CD14-positive monocyte (primary cell): ENCODE measurements at regions not wholly inside any gene's neighbourhood (a gene's known extent, or its start where the extent isn't known, plus 50 kb on each side); places are given as distances from the start of the nearest gene placed in this dataset.

ENCODE experiments used
- DNase-seq, 3 donors: peaks; one replicate each; pipeline ENCODE4 v3.0.0-alpha.2; 2011 to 2022
- H2AFZ ChIP-seq: 2 replicates; pipeline ENCODE4 v1.6.0; 2012; ENCODE audit warnings: mild to moderate bottlenecking, low read depth, low read length, inconsistent platforms; ENCODE audit not compliant: insufficient read depth, poor library complexity, severe bottlenecking
- H3K27ac ChIP-seq, 2 donors: 1 replicate in 1 of 2; 2 replicates in 1 of 2; pipeline ENCODE4 v1.5.1; 2012 to 2013; ENCODE audit warnings: low read length in 2 of 2, control low read depth in 1 of 2, inconsistent platforms in 1 of 2, low read depth in 1 of 2, mild to moderate bottlenecking in 1 of 2
- H3K27me3 ChIP-seq, 2 donors: one replicate each; pipeline versions ENCODE4 v1.6.0 to v1.6.1; 2011 to 2013; ENCODE audit warnings: low read length in 2 of 2; ENCODE audit not compliant: control insufficient read depth in 2 of 2, insufficient read depth in 2 of 2
- H3K36me3 ChIP-seq, 2 donors: replicated peaks in 1 of 2; 1 replicate in 1 of 2; 2 replicates in 1 of 2; pipeline versions ENCODE4 v1.5.1 to v1.6.1; 2012 to 2013; ENCODE audit warnings: low read length in 2 of 2, control low read depth in 1 of 2, inconsistent platforms in 1 of 2, mild to moderate bottlenecking in 1 of 2; ENCODE audit not compliant: insufficient read depth in 2 of 2, control insufficient read depth in 1 of 2
- H3K4me1 ChIP-seq, 2 donors: 1 replicate in 1 of 2; 2 replicates in 1 of 2; pipeline versions ENCODE4 v1.5.1 to v1.6.1; 2012 to 2013; ENCODE audit warnings: low read length in 2 of 2, control low read depth in 1 of 2, inconsistent platforms in 1 of 2, mild to moderate bottlenecking in 1 of 2, moderate library complexity in 1 of 2; ENCODE audit not compliant: insufficient read depth in 2 of 2, control insufficient read depth in 1 of 2
- H3K4me2 ChIP-seq: replicated peaks from 2 replicates; pipeline ENCODE3; 2012; ENCODE audit warnings: low read length, moderate library complexity, mild to moderate bottlenecking; ENCODE audit not compliant: poor library complexity, severe bottlenecking; ENCODE audit errors: extremely low read depth
- H3K4me3 ChIP-seq, 3 experiments: fragments of 200-600 bp in 1 of 3; sonication (generic) in 1 of 3; replicated peaks in 1 of 3; 1 replicate in 2 of 3; 2 replicates in 1 of 3; pipeline ENCODE4 v1.5.1; 2011 to 2013; ENCODE audit warnings: low read length in 3 of 3, mild to moderate bottlenecking in 3 of 3, control low read depth in 2 of 3, low read depth in 2 of 3, inconsistent platforms in 1 of 3, moderate library complexity in 1 of 3
- H3K79me2 ChIP-seq: 2 replicates; pipeline ENCODE4 v1.6.0; 2012; ENCODE audit warnings: mild to moderate bottlenecking, control low read depth, inconsistent platforms, low read length, moderate library complexity; ENCODE audit not compliant: insufficient read depth
- H3K9ac ChIP-seq: 2 replicates; pipeline ENCODE4 v1.6.0; 2017; ENCODE audit warnings: low read length, mild to moderate bottlenecking; ENCODE audit not compliant: insufficient read depth, poor library complexity, severe bottlenecking
- H3K9me3 ChIP-seq, 2 donors: replicated peaks in 1 of 2; 1 replicate in 1 of 2; 2 replicates in 1 of 2; pipeline versions ENCODE4 v1.5.1 to v1.6.1; 2012 to 2013; ENCODE audit warnings: low read length in 2 of 2, control low read depth in 1 of 2; ENCODE audit not compliant: control insufficient read depth in 1 of 2, insufficient read depth in 1 of 2
- H4K20me1 ChIP-seq: 2 replicates; pipeline ENCODE4 v1.6.0; 2012; ENCODE audit warnings: mild to moderate bottlenecking, low read length, control low read depth, moderate library complexity; ENCODE audit not compliant: insufficient read depth
- H3K27ac Mint-ChIP-seq, 7 donors: one replicate each; pipeline ENCODE4 v1.8.0; 2020; ENCODE audit warnings: mild to moderate bottlenecking in 7 of 7, mixed read lengths in 7 of 7, moderate library complexity in 6 of 7, inconsistent platforms in 2 of 7
- H3K27me3 Mint-ChIP-seq, 3 donors: one replicate each; pipeline ENCODE4 v1.8.0; 2021 to 2022; ENCODE audit warnings: low read depth in 3 of 3, mild to moderate bottlenecking in 3 of 3, mixed read lengths in 3 of 3, moderate library complexity in 3 of 3, inconsistent platforms in 1 of 3
- H3K36me3 Mint-ChIP-seq, 2 donors: one replicate each; pipeline ENCODE4 v1.8.0; 2020; ENCODE audit warnings: mixed read lengths in 2 of 2, inconsistent platforms in 1 of 2, mild to moderate bottlenecking in 1 of 2
- H3K4me1 Mint-ChIP-seq: one replicate; pipeline ENCODE4 v1.8.0; 2020; ENCODE audit warnings: mild to moderate bottlenecking, mixed read lengths
- H3K4me3 Mint-ChIP-seq, 2 donors: one replicate each; pipeline ENCODE4 v1.8.0; 2020; ENCODE audit warnings: mild to moderate bottlenecking in 2 of 2, mixed read lengths in 2 of 2, moderate library complexity in 1 of 2
- H3K9me3 Mint-ChIP-seq, 7 donors: one replicate each; pipeline ENCODE4 v1.8.0; 2020 to 2022; ENCODE audit warnings: mixed read lengths in 7 of 7, mild to moderate bottlenecking in 6 of 7, moderate library complexity in 6 of 7, inconsistent platforms in 2 of 7
- WGBS: methylation state at CpG from one replicate; pipeline ENCODE4 v1.1.5; 2013; ENCODE audit warnings: missing lambda C conversion rate; ENCODE audit not compliant: insufficient coverage; 5-methylcytosine and 5-hydroxymethylcytosine counted together
- intact Hi-C, 2 donors: fragments of 100-400 bp; cut with micrococcal nuclease; formaldehyde crosslinking; loops; one replicate each; pipeline versions ENCODE4 v1.15.0 to v1.15.1; 2023
- TF ChIP-seq, protein P1 (sequence below): fragments of 200-600 bp; IDR thresholded peaks from one replicate; pipeline ENCODE4 v1.8.0; 2022; ENCODE audit warnings: antibody characterized with exemption, mild to moderate bottlenecking

DNA sequence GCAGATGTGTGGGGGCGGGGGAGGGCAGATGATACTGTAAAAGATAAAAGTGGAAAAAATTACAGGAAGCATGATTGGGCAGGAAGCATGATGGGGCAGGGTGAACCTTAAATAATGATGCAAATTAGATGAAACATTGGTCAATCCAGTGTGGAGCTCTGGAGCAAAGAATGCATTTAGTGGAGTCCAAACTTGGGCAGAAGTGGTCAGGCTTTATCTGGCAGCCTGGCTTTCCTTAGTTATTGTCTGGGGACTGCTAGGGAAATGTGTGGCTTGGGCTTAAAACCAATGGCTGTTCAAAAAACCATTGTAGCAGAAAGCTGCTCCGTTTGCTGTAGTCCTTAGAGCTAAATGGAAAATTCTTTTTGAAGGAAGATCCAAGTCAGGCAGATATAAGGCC is 1077.3 kb upstream of the MIR17HG start:
- Histone ChIP-seq H2AFZ (no peak overlapping the region), H3K9me3 (peaks cover 10 to 18% of the 10 kb centered on the region in 2 donors), H3K27me3 (no peaks in the 10 kb centered on the region), H3K79me2 (no peaks in the 10 kb centered on the region), H4K20me1 (no peaks in the 10 kb centered on the region), H3K4me1 (no peaks in the 10 kb centered on the region), H3K4me2 (no peak overlapping the region), H3K9ac (no peak overlapping the region), H3K36me3 (no peaks in the 10 kb centered on the region), H3K4me3 (no peak overlapping the region), H3K27ac (no peak overlapping the region)
- H3K4me3 Mint-ChIP-seq, result no peak overlapping the region
- H3K9me3 Mint-ChIP-seq, result peaks cover 6 to 25% (median 11%) of the 10 kb centered on the region in 7 donors
- intact Hi-C loops, result no loop called here
- H3K27me3 Mint-ChIP-seq, result no peaks in the 10 kb centered on the region
- H3K36me3 Mint-ChIP-seq, result no peaks in the 10 kb centered on the region
- WGBS, result 82% methylated on average over 1 of the region's 2 CpGs
- TF ChIP-seq, protein P1, sequence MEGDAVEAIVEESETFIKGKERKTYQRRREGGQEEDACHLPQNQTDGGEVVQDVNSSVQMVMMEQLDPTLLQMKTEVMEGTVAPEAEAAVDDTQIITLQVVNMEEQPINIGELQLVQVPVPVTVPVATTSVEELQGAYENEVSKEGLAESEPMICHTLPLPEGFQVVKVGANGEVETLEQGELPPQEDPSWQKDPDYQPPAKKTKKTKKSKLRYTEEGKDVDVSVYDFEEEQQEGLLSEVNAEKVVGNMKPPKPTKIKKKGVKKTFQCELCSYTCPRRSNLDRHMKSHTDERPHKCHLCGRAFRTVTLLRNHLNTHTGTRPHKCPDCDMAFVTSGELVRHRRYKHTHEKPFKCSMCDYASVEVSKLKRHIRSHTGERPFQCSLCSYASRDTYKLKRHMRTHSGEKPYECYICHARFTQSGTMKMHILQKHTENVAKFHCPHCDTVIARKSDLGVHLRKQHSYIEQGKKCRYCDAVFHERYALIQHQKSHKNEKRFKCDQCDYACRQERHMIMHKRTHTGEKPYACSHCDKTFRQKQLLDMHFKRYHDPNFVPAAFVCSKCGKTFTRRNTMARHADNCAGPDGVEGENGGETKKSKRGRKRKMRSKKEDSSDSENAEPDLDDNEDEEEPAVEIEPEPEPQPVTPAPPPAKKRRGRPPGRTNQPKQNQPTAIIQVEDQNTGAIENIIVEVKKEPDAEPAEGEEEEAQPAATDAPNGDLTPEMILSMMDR, result no peak
- DNase-seq, result no peak
- no peaks in the 10 kb centered on the region for H3K4me1 Mint-ChIP-seq
- no peak overlapping the region for H3K27ac Mint-ChIP-seq

DNA sequence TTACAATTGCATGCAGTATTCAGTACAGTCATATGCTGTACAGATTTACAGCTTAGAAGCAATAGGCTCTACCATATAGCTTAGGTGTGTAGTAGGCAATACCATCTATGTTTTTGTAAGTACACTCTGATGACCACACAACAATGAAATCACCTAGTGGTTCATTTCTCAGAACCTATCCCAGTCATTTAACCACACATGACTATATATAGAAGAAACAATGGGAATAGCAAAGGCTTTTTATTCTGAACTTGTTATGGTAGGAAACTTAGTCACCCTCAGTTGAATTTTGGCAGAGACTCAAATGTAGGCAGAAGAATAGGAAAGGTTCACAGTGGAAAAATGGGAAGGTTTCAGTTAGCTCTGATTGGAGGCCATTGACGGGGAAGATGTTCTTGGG is 1075.1 kb upstream of the MIR17HG start:
- Histone ChIP-seq H3K9me3 (peaks cover 10 to 18% of the 10 kb centered on the region in 2 donors), H3K27me3 (no peaks in the 10 kb centered on the region), H3K4me1 (no peaks in the 10 kb centered on the region), H2AFZ (no peak overlapping the region), H3K36me3 (no peaks in the 10 kb centered on the region), H3K27ac (no peak overlapping the region), H3K4me3 (no peak overlapping the region), H4K20me1 (no peaks in the 10 kb centered on the region), H3K4me2 (no peak overlapping the region), H3K9ac (no peak overlapping the region), H3K79me2 (no peaks in the 10 kb centered on the region)
- no peak overlapping the region for H3K4me3 Mint-ChIP-seq
- no peak overlapping the region for H3K27ac Mint-ChIP-seq
- intact Hi-C loops, result no loop called here
- H3K36me3 Mint-ChIP-seq, result no peaks in the 10 kb centered on the region
- peaks cover 4 to 25% (median 11%) of the 10 kb centered on the region in 7 donors for H3K9me3 Mint-ChIP-seq
- H3K27me3 Mint-ChIP-seq, result no peaks in the 10 kb centered on the region
- WGBS, result 100% methylated on average over 1 of the region's 1 CpG
- TF ChIP-seq, protein P1, result no peak
- H3K4me1 Mint-ChIP-seq, result no peaks in the 10 kb centered on the region
- DNase-seq, result no peak
